Breast epithelium (tissue), 4 donors: ENCODE measurements at regions not wholly inside any gene's neighbourhood (a gene's known extent, or its start where the extent isn't known, plus 50 kb on each side); places are given as distances from the start of the nearest gene placed in this dataset.
"Not testable (repeated sequence)": the region's sequence is repeated elsewhere in the genome, so short reads cannot be mapped to it uniquely, and the experiment has no call there.

Experiments used
- DNase-seq, 2 donors: peaks; one replicate each; pipeline ENCODE4 v3.0.0-alpha.2; 2019; ENCODE audit warnings: low spot score in 2 of 2
- H3K27ac ChIP-seq, 2 donors: fragments of 200-600 bp; sonication (generic) in 1 of 2; one replicate each; pipeline ENCODE4 v1.5.1; 2016 to 2019; ENCODE audit warnings: mild to moderate bottlenecking in 1 of 2
- H3K27me3 ChIP-seq, 2 donors: fragments of 200-600 bp; sonication (generic) in 1 of 2; one replicate each; pipeline versions ENCODE4 v1.5.1 to v1.6.0; 2017 to 2019; ENCODE audit warnings: control low read depth in 1 of 2, mild to moderate bottlenecking in 1 of 2
- H3K36me3 ChIP-seq: fragments of 200-600 bp; one replicate; pipeline ENCODE4 v1.5.1; 2019
- H3K4me1 ChIP-seq, 2 donors: fragments of 200-600 bp; sonication (generic); one replicate each; pipeline ENCODE4 v1.5.1; 2016 to 2019; ENCODE audit warnings: control low read depth in 1 of 2
- H3K4me3 ChIP-seq, 3 donors: fragments of 200-600 bp; sonication (generic); 1 replicate in 2 of 3; 2 replicates in 1 of 3; pipeline ENCODE4 v1.5.1; 2016 to 2019; ENCODE audit warnings: mild to moderate bottlenecking in 3 of 3, moderate library complexity in 2 of 3
- H3K9me3 ChIP-seq, 2 donors: fragments of 200-600 bp; sonication (generic) in 1 of 2; one replicate each; pipeline ENCODE4 v1.5.1; 2016 to 2019; ENCODE audit warnings: control low read depth in 1 of 2
- POLR2A ChIP-seq: fragments of 450-650 bp; IDR thresholded peaks from one replicate; pipeline ENCODE4 v1.6.1; 2016; ENCODE audit warnings: antibody characterized with exemption, mild to moderate bottlenecking, moderate library complexity
- POLR2AphosphoS5 ChIP-seq, 3 donors: sonication (generic); formaldehyde crosslinking; IDR thresholded peaks; one replicate each; pipeline ENCODE4 v1.6.1; 2017; ENCODE audit warnings: antibody characterized with exemption in 3 of 3
- intact Hi-C: fragments of 100-400 bp; cut with DNase I; formaldehyde crosslinking; loops from one replicate; pipeline ENCODE4 v1.15.1; 2023; ENCODE audit warnings: low total_unique reads
- TF ChIP-seq, protein P1 (sequence below), 3 donors: fragments of 450-650 bp; IDR thresholded peaks; one replicate each; pipeline ENCODE4 v1.5.1; 2016 to 2017; ENCODE audit warnings: antibody characterized with exemption in 3 of 3, mild to moderate bottlenecking in 3 of 3, moderate library complexity in 3 of 3

GRCh38 chr3:162960269-162960668 lies 1463.7 kb downstream of the OTOL1 start:
- Histone ChIP-seq H3K27me3 (no peaks in the 10 kb centered on the region), H3K4me1 (no peaks in the 10 kb centered on the region), H3K36me3 (no peaks in the 10 kb centered on the region), H3K9me3 (no peaks in the 10 kb centered on the region), H3K4me3 (no peak overlapping the region), H3K27ac (no peak overlapping the region)
- TF ChIP-seq, protein P1, sequence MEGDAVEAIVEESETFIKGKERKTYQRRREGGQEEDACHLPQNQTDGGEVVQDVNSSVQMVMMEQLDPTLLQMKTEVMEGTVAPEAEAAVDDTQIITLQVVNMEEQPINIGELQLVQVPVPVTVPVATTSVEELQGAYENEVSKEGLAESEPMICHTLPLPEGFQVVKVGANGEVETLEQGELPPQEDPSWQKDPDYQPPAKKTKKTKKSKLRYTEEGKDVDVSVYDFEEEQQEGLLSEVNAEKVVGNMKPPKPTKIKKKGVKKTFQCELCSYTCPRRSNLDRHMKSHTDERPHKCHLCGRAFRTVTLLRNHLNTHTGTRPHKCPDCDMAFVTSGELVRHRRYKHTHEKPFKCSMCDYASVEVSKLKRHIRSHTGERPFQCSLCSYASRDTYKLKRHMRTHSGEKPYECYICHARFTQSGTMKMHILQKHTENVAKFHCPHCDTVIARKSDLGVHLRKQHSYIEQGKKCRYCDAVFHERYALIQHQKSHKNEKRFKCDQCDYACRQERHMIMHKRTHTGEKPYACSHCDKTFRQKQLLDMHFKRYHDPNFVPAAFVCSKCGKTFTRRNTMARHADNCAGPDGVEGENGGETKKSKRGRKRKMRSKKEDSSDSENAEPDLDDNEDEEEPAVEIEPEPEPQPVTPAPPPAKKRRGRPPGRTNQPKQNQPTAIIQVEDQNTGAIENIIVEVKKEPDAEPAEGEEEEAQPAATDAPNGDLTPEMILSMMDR (IDR thresholded peaks at IDR 0.05): no peak
- TF ChIP-seq POLR2A (no peak), POLR2AphosphoS5 (IDR thresholded peaks at IDR 0.05) (no peak)
- intact Hi-C loops: no loop called here
- no peak for DNase-seq

GRCh38 chr3:162970292-162970691 lies 1473.7 kb downstream of the OTOL1 start:
- Histone ChIP-seq H3K4me1 (no peaks in the 10 kb centered on the region), H3K4me3 (no peak overlapping the region), H3K27me3 (no peaks in the 10 kb centered on the region), H3K27ac (no peak overlapping the region), H3K36me3 (no peaks in the 10 kb centered on the region), H3K9me3 (no peaks in the 10 kb centered on the region)
- TF ChIP-seq POLR2AphosphoS5 (IDR thresholded peaks at IDR 0.05) (no peak), POLR2A (no peak)
- TF ChIP-seq, protein P1 (IDR thresholded peaks at IDR 0.05): no peak
- intact Hi-C loops: no loop called here
- no peak for DNase-seq

DNA sequence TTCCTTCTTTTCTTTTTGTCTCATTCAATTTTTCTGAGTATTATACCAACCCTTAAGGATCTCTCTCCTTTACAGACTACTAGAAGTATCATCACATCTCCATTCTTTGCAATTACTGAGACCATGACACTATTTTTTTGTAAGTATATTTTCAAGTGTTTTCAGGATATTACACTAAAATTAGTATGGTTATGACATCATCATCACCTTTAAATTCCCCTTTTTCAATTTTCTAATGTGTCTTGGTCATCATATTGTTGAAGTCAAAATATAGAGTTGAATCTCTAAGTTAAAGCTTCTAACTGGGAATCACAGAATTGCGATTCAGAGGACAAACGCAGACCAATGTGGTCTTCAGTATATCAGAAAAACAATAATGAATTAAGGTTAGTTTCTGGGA lies 1475.1 kb downstream of the OTOL1 start:
- no peak for DNase-seq
- no peak overlapping the region for H3K27ac ChIP-seq
- no peaks in the 10 kb centered on the region for H3K36me3 ChIP-seq

GRCh38 chr3:162973428-162973917 lies 1476.9 kb downstream of the OTOL1 start:
- intact Hi-C loops: no loop called here
- no peaks in the 10 kb centered on the region for H3K9me3 ChIP-seq
- H3K36me3 ChIP-seq: no peaks in the 10 kb centered on the region
- no peak overlapping the region for H3K4me3 ChIP-seq
- no peak for DNase-seq
- no peaks in the 10 kb centered on the region for H3K4me1 ChIP-seq
- no peaks in the 10 kb centered on the region for H3K27me3 ChIP-seq
- TF ChIP-seq, protein P1 (IDR thresholded peaks at IDR 0.05): no peak
- TF ChIP-seq POLR2AphosphoS5 (IDR thresholded peaks at IDR 0.05): no peak
- TF ChIP-seq POLR2A: no peak
- H3K27ac ChIP-seq: no peak overlapping the region

More for the DNA sequence above, 1475.1 kb downstream of the OTOL1 start:
- Histone ChIP-seq H3K4me3 (no peak overlapping the region), H3K9me3 (no peaks in the 10 kb centered on the region), H3K27me3 (no peaks in the 10 kb centered on the region), H3K4me1 (no peaks in the 10 kb centered on the region)
- intact Hi-C loops: no loop called here
- TF ChIP-seq POLR2AphosphoS5 (IDR thresholded peaks at IDR 0.05) (no peak), POLR2A (no peak)

DNA sequence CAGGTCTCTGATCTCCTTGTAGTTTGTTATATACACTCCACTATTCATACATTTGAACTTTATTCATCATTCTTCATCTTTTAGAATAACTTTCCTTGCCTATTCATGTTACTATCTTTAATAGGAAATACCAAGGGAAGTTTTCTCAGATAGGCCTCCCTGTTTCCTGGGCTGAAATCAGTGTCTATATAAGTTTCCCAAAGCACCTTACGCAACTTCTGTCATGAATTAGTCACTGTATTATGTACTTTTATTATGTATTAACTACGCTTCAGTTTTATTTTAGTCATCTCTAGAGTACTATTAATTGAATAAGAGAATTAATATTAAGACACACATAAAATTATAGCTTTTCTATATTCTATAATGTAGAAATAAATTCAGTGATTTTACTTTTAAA lies 1481.5 kb downstream of the OTOL1 start:
- TF ChIP-seq, protein P1 (IDR thresholded peaks at IDR 0.05): no peak
- TF ChIP-seq POLR2AphosphoS5 (IDR thresholded peaks at IDR 0.05): no peak
- no peak for TF ChIP-seq POLR2A
- no peaks in the 10 kb centered on the region for H3K27me3 ChIP-seq
- no peak overlapping the region for H3K4me3 ChIP-seq
- intact Hi-C loops: no loop called here
- H3K36me3 ChIP-seq: no peaks in the 10 kb centered on the region
- DNase-seq: no peak
- no peaks in the 10 kb centered on the region for H3K9me3 ChIP-seq
- no peak overlapping the region for H3K27ac ChIP-seq
- no peaks in the 10 kb centered on the region for H3K4me1 ChIP-seq

- Histone ChIP-seq H3K4me3 (no peak overlapping the region), H3K36me3 (no peaks in the 10 kb centered on the region), H3K9me3 (no peaks in the 10 kb centered on the region), H3K27ac (no peak overlapping the region), H3K4me1 (no peaks in the 10 kb centered on the region), H3K27me3 (no peaks in the 10 kb centered on the region)
- no peak for TF ChIP-seq POLR2AphosphoS5 (IDR thresholded peaks at IDR 0.05)
- TF ChIP-seq POLR2A: no peak
- TF ChIP-seq, protein P1 (IDR thresholded peaks at IDR 0.05): no peak
- intact Hi-C loops: loop anchor here (5.0 kb wide), 1 partner anchor 703 kb away; no protein-coding TSS in a partner anchor
- DNase-seq: no peak
These were observed 1488.1 kb downstream of the OTOL1 start for GRCh38 chr3:162984746-162985145.

DNA sequence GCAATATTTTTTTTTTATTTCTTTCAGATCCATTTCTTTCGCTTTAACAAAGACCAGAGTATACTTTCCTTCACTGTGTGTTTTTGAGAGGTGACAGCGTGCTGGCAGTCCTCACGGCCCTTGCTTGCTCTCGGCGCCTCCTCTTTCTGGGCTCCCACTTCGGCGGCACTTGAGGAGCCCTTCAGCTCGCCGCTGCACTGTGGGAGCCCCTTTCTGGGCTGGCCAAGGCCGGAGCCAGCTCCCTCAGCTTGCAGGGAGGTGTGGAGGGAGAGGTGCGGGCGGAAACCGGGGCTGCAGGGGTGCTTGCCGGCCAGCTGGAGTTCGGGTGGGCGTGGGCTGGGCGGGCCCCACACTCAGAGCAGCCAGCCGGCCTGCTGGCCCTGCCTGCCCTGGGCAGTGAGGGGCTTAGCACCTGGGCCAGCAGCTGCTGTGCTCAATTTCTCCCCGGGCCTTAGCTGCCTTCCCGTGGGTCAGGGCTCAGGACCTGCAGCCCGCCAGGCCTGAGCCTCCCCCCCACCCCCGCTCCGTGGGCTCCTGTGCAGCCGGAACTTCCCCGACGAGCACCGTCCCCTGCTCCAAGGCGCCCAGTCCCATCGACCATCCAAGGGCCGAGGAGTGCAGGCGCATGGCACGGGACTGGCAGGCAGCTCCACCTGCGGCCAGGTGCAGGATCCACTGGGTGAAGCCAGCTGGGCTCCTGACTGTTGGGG lies 1490.6 kb downstream of the OTOL1 start:
- not testable (repeated sequence) for DNase-seq, H3K4me1 ChIP-seq, H3K27me3 ChIP-seq, H3K4me3 ChIP-seq, H3K36me3 ChIP-seq, H3K27ac ChIP-seq, H3K9me3 ChIP-seq
- intact Hi-C loops: loop anchor here (5.0 kb wide), 1 partner anchor 700 kb away; no protein-coding TSS in a partner anchor
